Natural killer cell treated with Interleukin-12 subunit alpha and Interleukin-12 subunit beta and Interleukin-15 and Interleukin-18, amount 100 ng/mL, for 72 hours (primary cell): ENCODE measurements at regions not wholly inside any gene's neighbourhood (a gene's known extent, or its start where the extent isn't known, plus 50 kb on each side); places are given as distances from the start of the nearest gene placed in this dataset.

Experiments used
- ATAC-seq, 2 donors: fragments of 150-1000 bp; cut with Tn5 transposase in 1 of 2; sonication (Bioruptor Pico), chemical (Tn5 transposase) in 1 of 2; 2 replicates each; pipeline ENCODE4 v1.10.0; 2021
- DNase-seq: peaks from one replicate; pipeline ENCODE4 v3.0.0; 2022; ENCODE audit warnings: low spot score
- H3K27ac Mint-ChIP-seq, 2 donors: 1 replicate in 1 of 2; 2 replicates in 1 of 2; pipeline ENCODE4 v1.8.0; 2022; ENCODE audit warnings: mixed read lengths in 2 of 2, mild to moderate bottlenecking in 1 of 2, moderate library complexity in 1 of 2
- H3K27me3 Mint-ChIP-seq, 2 donors: 1 replicate in 1 of 2; 2 replicates in 1 of 2; pipeline ENCODE4 v1.8.0; 2022; ENCODE audit warnings: mixed read lengths in 2 of 2
- H3K36me3 Mint-ChIP-seq: one replicate; pipeline ENCODE4 v1.8.0; 2022; ENCODE audit warnings: mixed read lengths
- H3K4me1 Mint-ChIP-seq, 2 donors: 1 replicate in 1 of 2; 2 replicates in 1 of 2; pipeline ENCODE4 v1.8.0; 2022; ENCODE audit warnings: low read depth in 2 of 2, mixed read lengths in 2 of 2, mild to moderate bottlenecking in 1 of 2
- H3K4me3 Mint-ChIP-seq: one replicate; pipeline ENCODE4 v1.8.0; 2022; ENCODE audit warnings: mixed read lengths
- H3K9me3 Mint-ChIP-seq: 2 replicates; pipeline ENCODE4 v1.8.0; 2022; ENCODE audit warnings: mixed read lengths

DNA sequence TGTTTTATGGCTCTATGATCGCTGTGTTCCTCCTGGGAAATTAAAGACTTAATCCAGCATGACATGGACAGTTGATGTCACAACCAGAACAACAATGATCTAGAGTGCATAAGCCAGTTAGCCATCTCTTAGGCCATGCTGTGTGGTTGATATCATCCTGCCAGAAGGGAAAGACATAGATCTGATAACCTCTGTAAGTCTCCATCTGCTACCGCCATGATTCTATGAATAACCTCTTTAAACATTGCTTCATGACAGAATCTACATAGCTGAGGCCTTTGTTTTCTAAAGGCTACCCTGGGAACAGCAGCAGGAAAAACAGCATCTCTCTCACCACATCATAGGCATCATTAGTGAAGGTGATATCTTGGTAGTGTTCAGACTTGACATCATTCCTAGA, 117.6 kb upstream of the PHACTR1 start:
- DNase-seq = no peak
- peaks cover 12 to 14% of the 10 kb centered on the region in 2 donors for H3K27me3 Mint-ChIP-seq
- H3K27ac Mint-ChIP-seq = no peak overlapping the region
- H3K4me3 Mint-ChIP-seq = no peak overlapping the region
- H3K4me1 Mint-ChIP-seq = no peaks in the 10 kb centered on the region
- no peaks in the 10 kb centered on the region for H3K36me3 Mint-ChIP-seq
- H3K9me3 Mint-ChIP-seq = no peaks in the 10 kb centered on the region
- no peak for ATAC-seq

DNA sequence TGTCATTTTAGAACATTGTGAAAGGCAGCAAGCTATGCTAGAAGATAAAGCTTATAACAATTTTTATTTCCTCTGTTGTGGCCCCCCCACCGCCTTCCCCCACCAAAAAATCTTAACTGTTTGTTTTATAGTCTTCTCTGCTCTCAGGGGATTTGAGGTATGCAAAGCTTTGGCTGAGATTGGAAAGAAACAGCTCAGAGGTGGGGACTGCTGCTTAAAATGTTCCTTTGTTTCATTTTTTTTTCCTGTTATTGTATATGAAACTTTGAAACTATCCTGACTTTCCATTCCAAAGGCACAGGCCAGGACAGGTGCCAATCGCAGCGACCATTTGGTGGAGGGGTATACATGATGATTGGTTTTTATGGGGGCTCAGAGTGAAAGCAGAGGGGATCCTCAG, 114.7 kb upstream of the PHACTR1 start:
- H3K27ac Mint-ChIP-seq = no peak overlapping the region
- no peak for ATAC-seq
- H3K27me3 Mint-ChIP-seq = peaks cover 14 to 16% of the 10 kb centered on the region in 2 donors
- H3K4me3 Mint-ChIP-seq = no peak overlapping the region
- no peak for DNase-seq
- no peaks in the 10 kb centered on the region for H3K9me3 Mint-ChIP-seq
- no peaks in the 10 kb centered on the region for H3K4me1 Mint-ChIP-seq
- H3K36me3 Mint-ChIP-seq = no peaks in the 10 kb centered on the region

DNA sequence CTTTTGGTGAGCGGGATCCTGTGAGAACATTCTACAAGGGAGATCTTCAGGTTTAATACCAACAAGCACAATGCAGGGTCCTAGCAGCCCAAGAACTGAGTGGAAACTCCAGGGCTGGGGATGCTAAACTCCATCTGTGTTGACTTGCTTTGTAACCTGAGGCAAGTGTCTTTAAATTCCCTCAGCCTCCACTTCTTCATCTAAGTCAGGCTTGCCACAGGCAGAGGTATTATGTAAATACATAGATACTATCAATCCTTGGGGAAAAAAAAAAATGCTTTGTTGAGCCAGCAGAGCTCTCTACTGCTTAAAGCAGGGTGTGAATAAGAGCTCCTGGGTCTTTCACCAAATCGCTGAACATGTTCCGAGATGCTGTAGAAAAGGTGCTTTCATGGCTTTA, 114.2 kb upstream of the PHACTR1 start:
- ATAC-seq (no peak), DNase-seq (no peak)
- H3K27ac Mint-ChIP-seq = no peak overlapping the region
- H3K27me3 Mint-ChIP-seq = peaks cover 19 to 20% of the 10 kb centered on the region in 2 donors
- no peaks in the 10 kb centered on the region for H3K9me3 Mint-ChIP-seq
- H3K4me1 Mint-ChIP-seq = no peaks in the 10 kb centered on the region
- no peak overlapping the region for H3K4me3 Mint-ChIP-seq
- no peaks in the 10 kb centered on the region for H3K36me3 Mint-ChIP-seq

DNA sequence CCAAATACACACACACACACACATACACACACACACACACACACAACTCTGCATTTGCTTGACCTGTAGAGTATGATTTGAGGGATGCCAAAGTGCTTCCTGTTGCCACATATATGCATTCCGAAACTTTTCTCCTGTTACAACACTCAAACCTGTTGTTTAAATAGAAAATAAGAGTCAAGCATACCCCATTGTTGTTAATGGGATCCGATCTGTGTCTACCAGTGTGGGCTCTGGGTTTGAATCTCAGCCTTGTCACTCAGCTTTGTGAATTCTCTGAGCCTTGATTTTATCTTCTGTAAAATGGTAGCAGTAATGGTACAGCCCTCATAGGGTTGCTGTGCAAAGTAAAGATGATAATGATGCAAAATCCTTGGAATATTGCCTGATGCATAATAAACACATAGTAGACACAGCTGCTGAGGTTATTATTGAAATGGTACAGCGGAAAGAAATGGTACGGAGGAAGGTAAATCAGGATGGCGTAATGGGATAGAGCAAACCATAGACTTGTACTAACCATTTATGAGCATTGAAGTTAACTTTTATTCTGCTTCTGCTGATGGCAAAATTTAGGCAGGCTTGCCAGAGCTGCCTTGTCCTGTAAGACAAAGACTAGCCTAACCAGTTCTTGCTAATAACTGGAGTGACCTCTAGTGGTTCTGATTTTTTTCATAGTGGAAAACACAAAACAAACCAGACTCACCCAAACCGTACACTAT, 113.5 kb upstream of the PHACTR1 start:
- no peak for ATAC-seq
- H3K4me1 Mint-ChIP-seq = no peaks in the 10 kb centered on the region
- no peaks in the 10 kb centered on the region for H3K9me3 Mint-ChIP-seq
- H3K27me3 Mint-ChIP-seq = peaks cover 21 to 22% of the 10 kb centered on the region in 2 donors
- H3K4me3 Mint-ChIP-seq = no peak overlapping the region
- H3K27ac Mint-ChIP-seq = no peak overlapping the region
- no peak for DNase-seq
- H3K36me3 Mint-ChIP-seq = no peaks in the 10 kb centered on the region

DNA sequence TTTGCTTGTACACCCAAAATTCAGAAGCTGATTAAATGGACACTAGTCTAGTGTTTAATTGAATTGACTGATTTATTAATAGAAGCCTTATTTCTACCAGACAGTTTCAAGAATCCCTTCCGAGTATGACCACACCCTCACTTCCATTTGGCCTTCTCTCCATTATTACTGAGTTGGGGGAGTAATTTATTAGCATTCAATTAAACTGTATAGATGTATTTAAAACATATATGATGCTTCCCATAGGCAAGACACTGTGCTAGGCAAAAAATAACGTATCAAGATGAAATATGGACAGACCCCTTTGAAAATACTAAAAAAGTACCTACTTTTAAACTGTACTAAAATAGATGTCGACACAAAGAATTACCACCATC, 112.9 kb upstream of the PHACTR1 start:
- Mint-ChIP-seq H3K36me3 (no peaks in the 10 kb centered on the region), H3K4me1 (no peaks in the 10 kb centered on the region), H3K4me3 (no peak overlapping the region), H3K27ac (no peak overlapping the region), H3K9me3 (no peaks in the 10 kb centered on the region), H3K27me3 (peaks cover 21 to 22% of the 10 kb centered on the region in 2 donors)
- no peak for DNase-seq
- ATAC-seq = no peak

DNA sequence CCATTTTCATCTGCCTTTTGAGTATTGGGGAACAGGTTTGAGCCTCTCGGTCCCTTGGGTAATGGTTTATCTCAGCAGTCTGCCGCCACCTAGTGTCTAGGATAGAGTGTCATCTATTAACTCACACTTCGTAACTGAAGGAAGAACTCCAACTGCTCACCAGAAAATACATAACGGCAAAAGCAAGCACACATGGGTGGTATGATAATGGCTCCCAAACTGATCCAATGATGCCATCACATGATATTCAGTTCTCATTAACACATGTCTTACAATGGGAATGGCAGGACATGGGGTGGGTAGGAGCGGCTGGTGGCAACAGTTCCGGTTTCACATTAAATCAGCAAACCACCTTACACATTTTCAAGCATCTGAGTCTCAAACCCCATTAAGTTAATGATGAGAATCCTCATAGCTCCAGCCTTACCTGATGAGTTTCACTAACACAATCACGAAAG, 110.7 kb upstream of the PHACTR1 start:
- Mint-ChIP-seq H3K27ac (no peak overlapping the region), H3K36me3 (no peaks in the 10 kb centered on the region), H3K9me3 (no peaks in the 10 kb centered on the region), H3K4me3 (no peak overlapping the region), H3K4me1 (no peaks in the 10 kb centered on the region), H3K27me3 (peaks cover 10 to 14% of the 10 kb centered on the region in 2 donors)
- DNase-seq (no peak), ATAC-seq (peak; percentile 63 to 74)

DNA sequence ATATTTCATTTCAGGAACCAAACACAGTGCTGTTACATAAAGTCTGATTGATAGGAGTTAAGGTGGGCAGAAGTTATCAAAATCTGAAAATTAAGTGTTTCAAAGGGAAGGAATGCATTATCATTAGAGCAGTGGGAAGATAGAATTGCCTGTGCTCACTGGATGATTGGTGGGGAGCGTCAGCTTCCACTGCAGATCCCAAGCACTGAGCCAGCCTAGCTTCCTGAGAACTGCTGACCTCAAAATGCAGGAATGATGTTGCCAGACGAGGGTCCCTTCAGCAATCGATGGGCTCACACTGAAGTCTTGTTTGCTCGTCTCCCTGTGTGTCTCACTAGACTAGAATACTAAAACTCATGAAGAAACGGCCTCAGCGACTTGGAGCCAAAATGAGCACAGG, 110.0 kb upstream of the PHACTR1 start:
- no peak for DNase-seq
- H3K4me3 Mint-ChIP-seq = no peak overlapping the region
- no peak overlapping the region for H3K27ac Mint-ChIP-seq
- no peaks in the 10 kb centered on the region for H3K9me3 Mint-ChIP-seq
- no peak for ATAC-seq
- H3K36me3 Mint-ChIP-seq = no peaks in the 10 kb centered on the region
- peaks cover 15 to 16% of the 10 kb centered on the region in 2 donors for H3K27me3 Mint-ChIP-seq
- no peaks in the 10 kb centered on the region for H3K4me1 Mint-ChIP-seq

DNA sequence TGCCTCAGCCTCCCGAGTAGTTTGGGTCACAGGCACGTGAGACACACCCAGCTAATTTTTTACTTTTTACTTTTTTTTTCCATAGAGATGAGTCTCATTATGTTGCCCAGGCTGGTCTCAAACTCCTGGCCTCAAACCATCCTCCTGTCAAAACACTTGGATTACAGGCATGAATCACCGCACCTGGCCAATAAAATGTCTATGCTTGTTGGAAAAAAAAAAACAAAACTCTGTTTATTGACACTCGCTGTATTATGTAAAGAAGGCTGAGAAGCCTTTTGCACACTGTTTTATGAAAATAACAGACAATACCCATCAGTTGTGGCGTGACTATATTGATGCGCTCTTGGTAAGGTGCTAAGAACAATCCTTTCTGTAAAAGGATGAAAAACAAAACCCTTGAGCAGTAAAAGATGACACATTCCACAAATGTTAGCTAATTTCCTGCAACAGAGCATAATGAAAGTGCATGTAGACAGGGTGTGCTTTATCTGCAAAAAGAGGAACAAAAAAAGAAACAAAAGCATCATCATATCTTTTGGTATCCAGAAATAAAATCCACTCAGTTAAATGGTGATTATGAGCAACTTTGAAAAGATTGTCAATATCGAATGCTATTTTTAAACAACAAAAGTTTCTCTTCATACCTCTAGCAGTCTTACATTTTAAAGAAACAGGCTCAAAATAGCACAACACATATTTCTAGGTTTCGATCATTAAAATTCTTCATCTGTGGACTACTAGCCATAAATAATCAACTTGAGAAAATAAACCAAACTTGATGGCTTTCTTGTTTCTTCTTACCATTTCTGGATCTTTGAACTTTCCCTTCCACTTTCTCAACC, 108.3 kb upstream of the PHACTR1 start:
- Mint-ChIP-seq H3K9me3 (no peaks in the 10 kb centered on the region), H3K4me3 (no peak overlapping the region)
- ATAC-seq = peak in 1 of 2 donors; percentile 46

DNA sequence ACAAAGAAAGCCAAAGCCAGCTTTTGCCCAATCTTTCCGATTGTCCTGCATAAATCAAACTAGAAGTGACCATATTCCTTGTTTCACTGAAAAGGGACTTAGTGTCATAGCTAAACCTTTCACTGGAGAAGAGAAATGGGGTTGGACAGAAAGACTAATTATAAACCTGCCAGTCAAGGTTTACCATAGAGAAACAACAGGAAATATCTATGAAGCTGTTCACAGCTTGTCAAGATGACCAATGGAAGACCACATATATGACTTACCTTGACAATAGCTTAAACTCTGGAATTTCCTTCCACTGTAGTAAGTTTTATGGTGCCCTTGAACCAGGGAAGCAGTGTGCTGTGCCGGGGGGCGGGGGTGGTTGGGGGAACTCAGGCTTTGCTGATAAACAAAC, 107.7 kb upstream of the PHACTR1 start:
- H3K4me3 Mint-ChIP-seq = no peak overlapping the region
- H3K4me1 Mint-ChIP-seq = no peaks in the 10 kb centered on the region
- no peak for ATAC-seq
- no peak overlapping the region for H3K27ac Mint-ChIP-seq
- peaks cover 15 to 23% of the 10 kb centered on the region in 2 donors for H3K27me3 Mint-ChIP-seq
- no peaks in the 10 kb centered on the region for H3K9me3 Mint-ChIP-seq
- DNase-seq = no peak
- H3K36me3 Mint-ChIP-seq = no peaks in the 10 kb centered on the region

More for the DNA sequence above, 108.3 kb upstream of the PHACTR1 start:
- no peaks in the 10 kb centered on the region for H3K4me1 Mint-ChIP-seq
- peaks cover 15 to 23% of the 10 kb centered on the region in 2 donors for H3K27me3 Mint-ChIP-seq
- DNase-seq = no peak
- no peak overlapping the region for H3K27ac Mint-ChIP-seq
- no peaks in the 10 kb centered on the region for H3K36me3 Mint-ChIP-seq

DNA sequence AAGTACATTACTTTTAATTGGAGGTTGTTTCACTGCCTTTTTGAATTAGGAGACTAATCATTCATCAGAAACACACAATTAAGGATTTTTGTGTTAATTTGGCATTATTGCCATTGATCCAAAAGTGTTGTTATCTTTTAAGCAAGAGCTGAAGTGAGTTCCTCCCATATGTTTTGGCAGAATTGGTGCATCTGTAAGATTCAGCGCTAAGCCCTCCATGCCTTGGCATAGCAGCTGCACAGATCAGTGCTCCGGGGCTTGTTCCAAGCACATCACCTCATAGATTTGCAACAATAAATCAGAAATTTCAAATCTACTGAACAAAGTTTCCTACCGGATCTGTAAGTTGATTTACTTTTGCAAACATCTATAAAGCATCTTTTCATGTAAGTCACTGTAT, 106.8 kb upstream of the PHACTR1 start:
- peaks cover 15 to 23% of the 10 kb centered on the region in 2 donors for H3K27me3 Mint-ChIP-seq
- ATAC-seq (no peak), DNase-seq (no peak)
- H3K9me3 Mint-ChIP-seq = no peaks in the 10 kb centered on the region
- H3K4me1 Mint-ChIP-seq = no peaks in the 10 kb centered on the region
- H3K4me3 Mint-ChIP-seq = no peak overlapping the region
- no peak overlapping the region for H3K27ac Mint-ChIP-seq
- H3K36me3 Mint-ChIP-seq = no peaks in the 10 kb centered on the region

DNA sequence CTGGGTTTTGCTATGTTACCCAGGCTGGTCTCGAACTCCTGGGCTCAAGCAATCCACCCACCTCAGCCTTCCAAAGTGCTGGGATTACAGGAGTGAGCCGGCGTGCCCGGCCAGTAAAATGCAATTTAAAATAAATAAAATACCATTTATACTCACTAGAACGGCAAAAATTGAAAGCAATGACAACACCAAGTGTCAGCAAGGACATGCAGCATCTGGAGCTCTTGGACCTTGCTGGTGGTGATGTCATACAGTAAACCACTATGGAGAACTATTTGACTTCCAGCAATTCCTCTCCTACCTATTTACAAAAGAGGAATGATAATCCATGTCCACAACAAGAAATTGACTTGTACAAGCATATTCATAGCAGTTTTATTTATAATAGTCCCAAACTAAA, 105.7 kb upstream of the PHACTR1 start:
- DNase-seq (no peak), ATAC-seq (no peak)
- Mint-ChIP-seq H3K4me1 (no peaks in the 10 kb centered on the region), H3K9me3 (no peaks in the 10 kb centered on the region), H3K27me3 (peaks cover 15 to 23% of the 10 kb centered on the region in 2 donors), H3K4me3 (no peak overlapping the region), H3K27ac (no peak overlapping the region), H3K36me3 (no peaks in the 10 kb centered on the region)

DNA sequence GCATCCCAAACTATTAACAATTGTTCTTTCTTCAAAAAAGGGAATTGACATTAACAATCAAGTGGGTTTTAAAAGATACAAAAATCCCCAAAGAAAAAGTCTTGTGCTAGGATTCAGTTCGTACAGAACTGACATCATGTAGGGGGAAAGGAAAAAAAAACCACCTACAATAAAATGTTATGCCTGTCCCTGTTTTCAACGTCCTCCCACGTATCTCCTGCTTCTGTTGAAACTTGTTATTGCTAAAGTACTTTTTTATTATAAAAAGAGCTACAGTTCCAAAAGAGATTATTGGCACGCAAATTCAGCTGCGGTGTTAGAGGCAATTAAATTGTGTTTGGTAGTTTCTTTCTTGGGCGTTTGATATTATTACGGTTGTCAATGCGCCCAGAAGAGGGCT, 102.8 kb upstream of the PHACTR1 start:
- H3K36me3 Mint-ChIP-seq = no peaks in the 10 kb centered on the region
- no peak for ATAC-seq
- no peaks in the 10 kb centered on the region for H3K9me3 Mint-ChIP-seq
- no peak overlapping the region for H3K27ac Mint-ChIP-seq
- H3K4me1 Mint-ChIP-seq = no peaks in the 10 kb centered on the region
- peaks cover 6 to 13% of the 10 kb centered on the region in 2 donors for H3K27me3 Mint-ChIP-seq
- no peak for DNase-seq
- no peak overlapping the region for H3K4me3 Mint-ChIP-seq

DNA sequence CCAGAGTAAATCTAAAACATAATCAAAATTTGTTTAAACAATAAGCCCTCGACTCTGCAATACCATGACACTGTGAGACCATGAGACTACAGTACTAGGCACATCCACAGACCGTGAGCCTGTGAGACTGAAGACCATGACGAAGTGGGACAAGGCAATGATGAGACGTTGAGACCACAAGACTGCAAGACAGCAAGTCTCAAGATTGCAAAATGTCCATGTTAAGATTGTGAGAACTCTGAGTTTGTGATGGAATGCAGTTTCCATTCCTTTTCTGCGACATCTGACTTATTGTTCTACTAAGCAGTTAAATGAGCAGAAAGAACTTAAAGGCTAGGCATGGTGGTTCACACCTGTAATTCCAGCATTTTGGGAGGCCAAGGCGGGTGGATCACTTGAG, 102.1 kb upstream of the PHACTR1 start:
- no peak for DNase-seq
- Mint-ChIP-seq H3K9me3 (no peaks in the 10 kb centered on the region), H3K36me3 (no peaks in the 10 kb centered on the region), H3K4me1 (no peaks in the 10 kb centered on the region), H3K27me3 (peaks cover 5 to 13% of the 10 kb centered on the region in 2 donors), H3K27ac (no peak overlapping the region), H3K4me3 (no peak overlapping the region)
- no peak for ATAC-seq

DNA sequence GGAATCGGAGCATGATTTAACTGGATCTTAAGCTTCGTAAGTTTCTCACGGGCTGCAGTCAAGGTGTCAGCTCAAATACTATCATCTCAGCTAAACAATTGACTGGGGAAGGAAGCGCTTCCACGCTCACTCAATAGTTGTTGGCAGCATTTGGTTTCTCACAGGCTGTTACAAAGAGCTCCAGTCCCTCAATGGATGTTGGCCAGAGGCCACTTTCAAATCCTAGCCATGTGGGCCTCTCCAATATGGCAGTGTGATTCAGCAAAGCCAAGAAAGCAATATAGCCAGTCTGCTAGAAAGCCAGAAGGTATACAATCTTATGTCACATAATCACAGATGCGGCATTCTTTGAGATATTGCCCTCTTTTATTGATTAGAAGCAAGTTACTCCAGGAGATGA, 98.3 kb upstream of the PHACTR1 start:
- ATAC-seq = no peak
- H3K4me3 Mint-ChIP-seq = no peak overlapping the region
- no peaks in the 10 kb centered on the region for H3K4me1 Mint-ChIP-seq
- DNase-seq = no peak
- H3K9me3 Mint-ChIP-seq = no peaks in the 10 kb centered on the region
- no peaks in the 10 kb centered on the region for H3K36me3 Mint-ChIP-seq
- peaks cover 0 to 3% of the 10 kb centered on the region in 2 donors for H3K27me3 Mint-ChIP-seq
- no peak overlapping the region for H3K27ac Mint-ChIP-seq
